ENCODE measurements at regions not wholly inside any gene's neighbourhood (a gene's known extent, or its start where the extent isn't known, plus 50 kb on each side); places are given as distances from the start of the nearest gene placed in this dataset.

DNA sequence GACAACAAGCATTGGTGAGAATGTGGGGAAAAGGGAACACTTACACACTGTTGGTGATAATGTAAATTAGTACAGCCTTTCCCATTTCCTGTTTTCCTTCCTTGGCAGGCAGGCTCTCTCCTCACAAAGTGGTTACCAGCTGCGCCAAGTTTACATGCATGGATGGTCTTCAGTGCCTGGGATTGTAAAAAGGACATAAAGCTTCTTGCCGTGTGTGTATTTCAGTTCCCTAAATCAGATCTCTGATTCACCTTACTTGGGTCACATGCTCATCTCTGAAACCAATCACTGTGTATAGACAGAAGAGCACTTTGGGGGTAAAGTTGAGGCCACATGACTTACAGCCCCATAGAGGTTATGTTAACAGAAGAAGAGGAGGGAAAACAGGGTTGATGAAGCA, 92.8 kb downstream of the CAVIN4 start:
- Histone ChIP-seq H3K4me3 (ENCODE audit: low read length) (no peak overlapping the region), H3K4me1 (ENCODE audit: control insufficient read depth, insufficient read depth, low read length) (no peaks in the 10 kb centered on the region), H3K9me3 (ENCODE audit: control insufficient read depth, low read length) (no peaks in the 10 kb centered on the region), H3K27ac (ENCODE audit: low read length) (no peak overlapping the region), H3K27me3 (ENCODE audit: control insufficient read depth, insufficient read depth) (no peaks in the 10 kb centered on the region)
- intact Hi-C loops (cut with DNase I): no loop called here
- 46% methylated on average over 2 of the region's 2 CpGs for WGBS
- ATAC-seq (no peak), DNase-seq (no peak)

DNA sequence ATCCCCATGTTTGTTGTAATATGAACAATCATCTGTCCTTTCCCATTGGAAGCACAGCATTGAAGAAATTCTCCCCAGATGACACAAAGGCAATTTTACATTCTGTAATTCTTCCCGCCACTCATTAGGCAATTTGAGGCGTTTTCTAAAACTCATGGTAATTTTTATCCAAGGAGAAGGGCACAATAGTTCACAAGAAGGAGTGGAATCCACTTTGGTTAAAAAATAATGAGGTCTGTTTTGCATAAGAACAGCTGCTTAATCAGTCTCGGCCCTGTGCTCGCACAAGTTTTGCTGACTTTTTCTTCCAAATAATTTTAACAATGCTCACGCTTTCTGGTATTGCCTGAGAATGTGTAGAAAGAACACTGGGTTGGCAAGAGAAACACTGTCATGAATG, 94.0 kb downstream of the CAVIN4 start:
- Histone ChIP-seq H3K9me3 (ENCODE audit: control insufficient read depth, low read length) (no peaks in the 10 kb centered on the region), H3K4me1 (ENCODE audit: control insufficient read depth, insufficient read depth, low read length) (no peaks in the 10 kb centered on the region), H3K4me3 (ENCODE audit: low read length) (no peak overlapping the region), H3K27me3 (ENCODE audit: control insufficient read depth, insufficient read depth) (no peaks in the 10 kb centered on the region), H3K27ac (ENCODE audit: low read length) (no peak overlapping the region)
- ATAC-seq: no peak
- intact Hi-C loops (cut with DNase I): no loop called here
- WGBS: 71% methylated on average over 5 of the region's 5 CpGs
- DNase-seq: no peak

DNA sequence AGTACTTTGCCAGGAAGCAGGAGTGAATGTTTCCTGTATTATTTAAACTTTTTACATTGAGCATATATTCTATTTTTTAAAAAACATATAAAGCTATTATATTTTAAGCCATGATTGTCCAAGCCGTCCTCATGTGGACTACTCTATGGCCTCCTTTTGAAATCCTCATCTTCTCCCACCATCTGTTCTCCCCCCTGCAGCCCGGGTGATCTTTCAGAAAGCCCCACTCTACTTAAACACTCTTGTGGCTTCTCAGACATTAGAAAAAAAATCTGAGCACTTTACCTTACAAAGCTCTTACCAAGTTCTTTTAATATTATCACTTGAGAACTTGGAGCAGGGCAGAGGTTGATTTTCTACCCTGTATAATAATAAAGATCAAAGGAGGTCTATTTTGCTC, 95.4 kb downstream of the CAVIN4 start:
- no peak overlapping the region for H3K4me3 ChIP-seq (ENCODE audit: low read length)
- H3K4me1 ChIP-seq (ENCODE audit: control insufficient read depth, insufficient read depth, low read length): no peaks in the 10 kb centered on the region
- DNase-seq (no peak), ATAC-seq (no peak)
- WGBS: 80% methylated on average over 2 of the region's 2 CpGs
- H3K27ac ChIP-seq (ENCODE audit: low read length): no peak overlapping the region
- H3K9me3 ChIP-seq (ENCODE audit: control insufficient read depth, low read length): no peaks in the 10 kb centered on the region
- H3K27me3 ChIP-seq (ENCODE audit: control insufficient read depth, insufficient read depth): no peaks in the 10 kb centered on the region
- intact Hi-C loops (cut with DNase I): no loop called here

DNA sequence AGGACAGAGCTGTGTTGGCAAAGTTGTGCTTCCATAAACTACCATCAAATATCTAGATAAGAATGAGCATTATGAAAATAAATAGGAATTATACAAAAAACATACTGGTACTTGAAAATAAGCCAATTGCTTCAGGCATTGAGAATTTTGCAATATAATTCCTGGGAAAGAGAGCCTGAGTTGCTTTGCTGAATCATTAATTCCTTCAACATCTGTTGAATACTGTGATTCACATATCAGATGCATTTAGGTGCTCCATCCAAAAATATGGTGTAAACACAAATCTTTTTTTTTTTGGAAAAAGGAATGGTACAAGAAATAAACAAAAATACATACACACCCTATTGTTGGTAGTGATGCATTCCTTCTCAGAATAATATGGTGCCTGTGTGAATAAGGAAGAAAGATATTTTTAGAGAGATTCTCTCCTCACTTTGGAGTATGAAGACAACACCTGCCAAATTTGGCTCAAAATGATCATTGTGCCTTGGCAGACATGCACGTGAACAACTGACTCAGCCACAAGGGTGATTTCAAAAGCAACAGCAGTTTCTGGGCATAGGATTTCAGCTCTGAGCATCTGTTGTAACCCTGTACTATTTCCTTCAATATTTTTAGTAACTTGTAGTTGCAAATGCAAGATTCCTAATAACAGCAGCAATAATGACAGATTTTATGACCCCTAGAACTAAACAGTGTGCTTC, 96.7 kb downstream of the CAVIN4 start:
- H3K4me1 ChIP-seq (ENCODE audit: control insufficient read depth, insufficient read depth, low read length): no peaks in the 10 kb centered on the region
- H3K4me3 ChIP-seq (ENCODE audit: low read length): no peak overlapping the region
- no peak for DNase-seq
- no peaks in the 10 kb centered on the region for H3K27me3 ChIP-seq (ENCODE audit: control insufficient read depth, insufficient read depth)
- 15% methylated on average over 1 of the region's 1 CpG for WGBS
- no peaks in the 10 kb centered on the region for H3K9me3 ChIP-seq (ENCODE audit: control insufficient read depth, low read length)
- H3K27ac ChIP-seq (ENCODE audit: low read length): no peak overlapping the region
- no peak for ATAC-seq
- intact Hi-C loops (cut with DNase I): no loop called here

DNA sequence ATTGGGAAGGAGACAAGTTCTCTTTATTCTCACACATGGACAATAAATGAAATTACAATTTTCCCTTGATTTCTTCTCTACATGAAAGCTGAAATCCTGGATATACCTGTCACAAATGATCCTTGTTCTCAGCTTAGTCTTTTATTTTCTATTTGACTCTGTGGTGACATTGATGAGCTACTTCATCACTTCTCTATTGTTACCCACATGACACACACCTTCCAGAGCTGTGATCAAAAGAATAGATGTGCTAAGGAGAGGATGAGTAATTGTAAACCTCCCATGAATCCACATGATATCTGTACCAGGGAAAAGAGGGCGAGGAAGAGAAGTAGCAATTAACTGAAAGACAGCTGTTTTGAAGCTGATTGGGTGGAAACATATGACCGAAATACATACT, 102.0 kb downstream of the CAVIN4 start:
- WGBS: 63% methylated on average over 2 of the region's 2 CpGs
- Histone ChIP-seq H3K27me3 (ENCODE audit: control insufficient read depth, insufficient read depth) (no peaks in the 10 kb centered on the region), H3K27ac (ENCODE audit: low read length) (no peak overlapping the region), H3K4me1 (ENCODE audit: control insufficient read depth, insufficient read depth, low read length) (no peaks in the 10 kb centered on the region), H3K4me3 (ENCODE audit: low read length) (no peak overlapping the region), H3K9me3 (ENCODE audit: control insufficient read depth, low read length) (no peaks in the 10 kb centered on the region)
- DNase-seq (no peak), ATAC-seq (no peak)
- intact Hi-C loops (cut with DNase I): no loop called here

DNA sequence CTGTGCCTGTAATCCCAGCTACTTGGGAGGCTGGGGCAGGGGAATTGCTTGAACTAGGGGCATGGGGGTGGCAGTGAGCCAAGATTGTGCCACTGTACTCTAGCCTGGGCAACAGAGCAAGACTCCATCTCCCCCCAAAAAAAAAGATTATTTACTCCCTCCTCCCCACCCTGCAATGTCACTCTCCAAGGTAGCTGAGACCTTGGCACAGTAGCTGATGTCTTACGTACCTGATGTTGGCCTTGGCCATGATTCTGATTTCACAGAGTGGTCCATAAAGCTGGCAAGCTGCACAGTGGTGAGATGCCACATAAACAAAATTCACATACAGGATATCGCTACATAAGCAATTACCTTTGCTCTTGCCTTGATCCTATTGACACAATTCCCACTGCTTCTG, 108.5 kb downstream of the CAVIN4 start:
- WGBS: 83% methylated on average over 2 of the region's 2 CpGs
- H3K4me1 ChIP-seq (ENCODE audit: control insufficient read depth, insufficient read depth, low read length): no peaks in the 10 kb centered on the region
- no peaks in the 10 kb centered on the region for H3K9me3 ChIP-seq (ENCODE audit: control insufficient read depth, low read length)

DNA sequence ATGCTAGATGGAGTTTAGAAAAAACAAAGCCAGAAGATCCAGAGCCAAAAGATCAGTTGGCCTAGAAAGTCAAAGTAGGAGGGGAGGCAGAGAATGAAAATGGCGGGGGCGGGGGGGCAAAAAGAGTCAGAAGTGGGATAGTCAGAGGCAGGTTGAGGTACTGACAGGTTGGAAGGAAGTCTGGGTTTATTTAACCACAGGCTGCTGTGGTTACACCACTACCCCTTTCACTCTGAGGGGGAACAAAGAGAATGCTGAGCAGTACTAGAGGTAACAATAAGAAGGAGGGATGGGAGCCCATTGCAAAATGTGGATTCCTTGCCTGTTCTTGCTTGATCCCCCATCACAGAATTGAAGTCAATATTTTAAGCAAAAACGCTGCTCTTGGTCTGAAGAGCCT, 111.8 kb downstream of the CAVIN4 start:
- DNase-seq (no peak), ATAC-seq (no peak)
- Histone ChIP-seq H3K27ac (ENCODE audit: low read length) (no peak overlapping the region), H3K4me3 (ENCODE audit: low read length) (no peak overlapping the region), H3K27me3 (ENCODE audit: control insufficient read depth, insufficient read depth) (no peaks in the 10 kb centered on the region), H3K4me1 (ENCODE audit: control insufficient read depth, insufficient read depth, low read length) (no peaks in the 10 kb centered on the region), H3K9me3 (ENCODE audit: control insufficient read depth, low read length) (no peaks in the 10 kb centered on the region)
- 77% methylated on average over 3 of the region's 3 CpGs for WGBS
- intact Hi-C loops (cut with DNase I): no loop called here

More for the DNA sequence above, 108.5 kb downstream of the CAVIN4 start:
- no peak overlapping the region for H3K4me3 ChIP-seq (ENCODE audit: low read length)
- intact Hi-C loops (cut with DNase I): no loop called here
- no peaks in the 10 kb centered on the region for H3K27me3 ChIP-seq (ENCODE audit: control insufficient read depth, insufficient read depth)
- DNase-seq: no peak
- no peak for ATAC-seq
- no peak overlapping the region for H3K27ac ChIP-seq (ENCODE audit: low read length)

DNA sequence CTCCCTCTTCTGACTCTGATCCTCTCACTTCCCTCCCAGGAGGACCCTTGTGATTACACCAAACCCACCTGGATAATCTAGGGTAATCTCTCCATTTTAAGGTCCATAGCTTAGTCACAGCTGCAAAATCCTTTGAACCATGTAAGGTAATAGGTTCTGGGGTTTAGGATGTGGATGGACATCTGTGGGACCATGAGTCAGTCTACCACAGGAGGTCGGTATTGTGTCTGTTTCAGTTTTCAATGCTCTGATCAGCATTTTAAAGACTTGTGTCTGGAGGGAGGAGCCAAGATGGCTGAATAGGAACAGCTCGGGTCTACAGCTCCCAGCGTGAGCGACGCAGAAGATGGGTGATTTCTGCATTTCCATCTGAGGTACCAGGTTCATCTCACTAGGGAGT, 112.6 kb downstream of the CAVIN4 start:
- Histone ChIP-seq H3K4me3 (ENCODE audit: low read length) (no peak overlapping the region), H3K9me3 (ENCODE audit: control insufficient read depth, low read length) (no peaks in the 10 kb centered on the region)

DNA sequence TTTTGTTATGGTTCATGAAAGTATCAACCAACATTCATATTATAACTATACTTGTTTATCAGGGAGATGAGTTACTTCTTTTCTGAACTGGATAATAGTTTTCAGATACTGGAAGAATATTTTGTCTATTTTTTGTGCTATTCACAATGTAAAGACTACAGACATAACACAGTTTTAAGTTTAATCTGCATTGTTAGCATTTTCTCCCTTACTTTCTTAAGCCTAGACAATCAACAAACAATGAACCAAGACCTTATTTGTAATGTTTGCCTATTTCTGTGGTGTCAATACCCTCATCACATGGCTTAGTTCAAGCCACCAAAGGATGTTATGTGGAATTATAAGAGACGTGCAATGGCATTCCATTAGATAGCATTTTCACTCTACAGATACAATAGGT, 119.5 kb downstream of the CAVIN4 start:
- ATAC-seq: no peak
- intact Hi-C loops (cut with DNase I): no loop called here
- Histone ChIP-seq H3K4me1 (ENCODE audit: control insufficient read depth, insufficient read depth, low read length) (no peaks in the 10 kb centered on the region), H3K27ac (ENCODE audit: low read length) (no peak overlapping the region), H3K4me3 (ENCODE audit: low read length) (no peak overlapping the region), H3K9me3 (ENCODE audit: control insufficient read depth, low read length) (no peaks in the 10 kb centered on the region), H3K27me3 (ENCODE audit: control insufficient read depth, insufficient read depth) (no peaks in the 10 kb centered on the region)
- WGBS: 90% methylated on average over 1 of the region's 1 CpG
- no peak for DNase-seq

More for the DNA sequence above, 112.6 kb downstream of the CAVIN4 start:
- H3K4me1 ChIP-seq (ENCODE audit: control insufficient read depth, insufficient read depth, low read length): no peaks in the 10 kb centered on the region
- no peak for DNase-seq
- 87% methylated on average over 5 of the region's 5 CpGs for WGBS
- no peak for ATAC-seq
- intact Hi-C loops (cut with DNase I): no loop called here
- no peaks in the 10 kb centered on the region for H3K27me3 ChIP-seq (ENCODE audit: control insufficient read depth, insufficient read depth)
- no peak overlapping the region for H3K27ac ChIP-seq (ENCODE audit: low read length)

DNA sequence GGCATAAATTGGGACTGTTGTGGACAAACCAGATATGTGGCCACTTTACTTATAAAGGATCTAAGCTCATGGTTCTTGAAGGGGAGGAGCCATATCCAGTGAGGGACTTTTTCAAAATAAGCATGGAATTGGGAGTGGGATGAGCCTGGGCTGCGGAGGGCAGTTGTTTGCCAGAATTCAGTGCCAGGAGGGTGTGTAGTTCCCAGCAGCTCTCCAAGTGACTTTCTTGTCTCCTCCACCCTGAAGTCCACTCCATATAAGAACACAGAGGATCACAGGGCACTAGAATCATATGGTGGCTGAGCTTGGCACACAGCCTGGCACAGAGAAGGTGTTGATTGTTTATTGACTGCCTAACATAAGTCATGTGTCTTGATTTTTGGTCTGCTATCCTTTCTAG, 121.1 kb downstream of the CAVIN4 start:
- intact Hi-C loops (cut with DNase I): no loop called here
- Histone ChIP-seq H3K4me3 (ENCODE audit: low read length) (no peak overlapping the region), H3K9me3 (ENCODE audit: control insufficient read depth, low read length) (no peaks in the 10 kb centered on the region), H3K27me3 (ENCODE audit: control insufficient read depth, insufficient read depth) (no peaks in the 10 kb centered on the region), H3K27ac (ENCODE audit: low read length) (no peak overlapping the region), H3K4me1 (ENCODE audit: control insufficient read depth, insufficient read depth, low read length) (no peaks in the 10 kb centered on the region)
- DNase-seq (no peak), ATAC-seq (no peak)
- 36% methylated on average over 1 of the region's 1 CpG for WGBS

DNA sequence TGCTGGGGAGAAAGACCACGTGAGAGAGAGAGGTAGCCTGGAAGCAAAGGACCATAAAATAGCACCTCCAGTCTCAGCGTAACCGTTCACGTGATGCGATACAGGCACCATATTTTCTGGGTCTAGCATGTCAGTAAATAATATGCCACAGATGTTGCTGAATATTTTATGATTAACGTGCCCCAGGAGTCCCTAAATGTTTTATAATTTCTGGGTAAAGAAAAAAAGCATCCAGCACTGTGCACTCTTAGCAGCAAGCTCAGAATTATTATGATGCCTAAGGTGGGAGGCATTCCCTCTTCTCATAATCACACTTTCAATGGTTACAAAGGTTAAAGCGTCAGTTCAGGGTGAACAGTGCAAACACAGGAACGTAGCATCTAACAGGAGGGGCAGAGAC, 121.8 kb downstream of the CAVIN4 start:
- Histone ChIP-seq H3K27me3 (ENCODE audit: control insufficient read depth, insufficient read depth) (no peaks in the 10 kb centered on the region), H3K4me1 (ENCODE audit: control insufficient read depth, insufficient read depth, low read length) (no peaks in the 10 kb centered on the region), H3K27ac (ENCODE audit: low read length) (no peak overlapping the region), H3K4me3 (ENCODE audit: low read length) (no peak overlapping the region), H3K9me3 (ENCODE audit: control insufficient read depth, low read length) (no peaks in the 10 kb centered on the region)
- DNase-seq (no peak), ATAC-seq (no peak)
- intact Hi-C loops (cut with DNase I): no loop called here
- WGBS: 71% methylated on average over 8 of the region's 8 CpGs

DNA sequence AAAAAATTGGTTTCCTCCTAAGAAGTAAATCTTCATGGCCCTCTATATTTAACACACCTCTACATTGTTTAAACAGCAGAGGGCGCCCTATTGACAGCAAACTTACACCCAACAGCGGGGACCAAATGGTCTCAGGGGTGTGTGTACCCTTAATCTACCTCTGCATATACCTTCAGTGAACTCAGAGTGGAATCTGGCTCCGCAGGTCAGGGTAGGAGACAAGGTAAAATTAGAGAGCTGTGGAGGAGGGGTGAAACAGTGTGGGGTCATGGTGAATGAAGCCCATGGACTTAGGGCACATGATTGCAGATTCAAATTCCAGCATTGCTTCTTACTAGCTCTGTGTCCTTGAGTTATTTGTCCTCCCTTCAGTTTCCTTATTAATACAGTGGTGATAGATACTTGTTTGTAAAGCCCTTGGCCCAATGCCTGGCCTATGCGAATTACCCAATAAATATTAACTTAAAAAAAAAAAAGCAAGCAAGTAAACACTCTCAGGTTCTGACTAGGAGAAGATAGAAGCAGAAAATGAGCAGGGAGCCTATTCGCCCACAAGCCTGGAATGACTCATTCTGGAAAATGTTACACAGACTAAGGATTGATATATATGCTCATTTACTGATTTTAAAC, 122.9 kb downstream of the CAVIN4 start:
- no peaks in the 10 kb centered on the region for H3K27me3 ChIP-seq (ENCODE audit: control insufficient read depth, insufficient read depth)
- WGBS: 35% methylated on average over 5 of the region's 5 CpGs
- no peaks in the 10 kb centered on the region for H3K9me3 ChIP-seq (ENCODE audit: control insufficient read depth, low read length)
- H3K4me3 ChIP-seq (ENCODE audit: low read length): no peak overlapping the region
- H3K27ac ChIP-seq (ENCODE audit: low read length): no peak overlapping the region
- no peaks in the 10 kb centered on the region for H3K4me1 ChIP-seq (ENCODE audit: control insufficient read depth, insufficient read depth, low read length)
- no peak for DNase-seq
- intact Hi-C loops (cut with DNase I): no loop called here
- no peak for ATAC-seq
